Spleen (tissue), 7 donors: ENCODE measurements at regions not wholly inside any gene's neighbourhood (a gene's known extent, or its start where the extent isn't known, plus 50 kb on each side); places are given as distances from the start of the nearest gene placed in this dataset.

Experiments
- POLR2A ChIP-seq, 3 donors: fragments of 450-650 bp; IDR thresholded peaks; one replicate each; pipeline ENCODE4 v1.5.1; 2017; ENCODE audit warnings: antibody characterized with exemption in 3 of 3, mild to moderate bottlenecking in 1 of 3
- TF ChIP-seq, protein P1 (sequence below), 11 experiments: fragments of 200-600 bp in 7 of 11; fragments of 450-650 bp in 4 of 11; sonication (generic) in 4 of 11; IDR thresholded peaks in 8 of 11; conservative IDR thresholded peaks in 3 of 11; 1 replicate in 7 of 11; 2 replicates in 4 of 11; pipeline versions ENCODE4 v1.4.0 to v1.8.0; 2016 to 2021; ENCODE audit warnings: antibody characterized with exemption in 11 of 11, inconsistent platforms in 4 of 11, mild to moderate bottlenecking in 1 of 11
- donor health status: DM: no; HTN: no; CAD: no; lungs with moderate emphysema.
- donor health status: DM: no; HTN: no; CAD: no.
- donor health status: DM: no; HTN: no; CAD: no.

DNA sequence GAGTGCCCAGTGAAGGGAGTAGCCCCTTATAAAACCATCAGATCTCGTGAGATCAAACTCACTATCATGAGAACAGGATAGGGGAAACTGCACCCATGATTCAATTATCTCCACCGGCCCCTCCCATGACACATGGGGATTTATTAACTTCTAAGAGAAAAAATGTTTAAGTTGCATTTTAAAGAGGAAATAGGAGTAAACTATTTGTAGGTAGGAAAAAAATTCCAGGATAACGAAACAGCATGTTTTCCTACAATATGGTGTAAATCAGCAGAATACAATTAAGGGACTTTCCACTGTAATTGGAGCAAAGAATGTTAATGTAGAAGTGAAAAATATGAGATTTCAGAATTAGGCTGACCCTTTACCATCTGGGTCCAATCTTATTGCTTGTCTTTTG, 63.9 kb downstream of the FBXO5 start:
- TF ChIP-seq, protein P1, sequence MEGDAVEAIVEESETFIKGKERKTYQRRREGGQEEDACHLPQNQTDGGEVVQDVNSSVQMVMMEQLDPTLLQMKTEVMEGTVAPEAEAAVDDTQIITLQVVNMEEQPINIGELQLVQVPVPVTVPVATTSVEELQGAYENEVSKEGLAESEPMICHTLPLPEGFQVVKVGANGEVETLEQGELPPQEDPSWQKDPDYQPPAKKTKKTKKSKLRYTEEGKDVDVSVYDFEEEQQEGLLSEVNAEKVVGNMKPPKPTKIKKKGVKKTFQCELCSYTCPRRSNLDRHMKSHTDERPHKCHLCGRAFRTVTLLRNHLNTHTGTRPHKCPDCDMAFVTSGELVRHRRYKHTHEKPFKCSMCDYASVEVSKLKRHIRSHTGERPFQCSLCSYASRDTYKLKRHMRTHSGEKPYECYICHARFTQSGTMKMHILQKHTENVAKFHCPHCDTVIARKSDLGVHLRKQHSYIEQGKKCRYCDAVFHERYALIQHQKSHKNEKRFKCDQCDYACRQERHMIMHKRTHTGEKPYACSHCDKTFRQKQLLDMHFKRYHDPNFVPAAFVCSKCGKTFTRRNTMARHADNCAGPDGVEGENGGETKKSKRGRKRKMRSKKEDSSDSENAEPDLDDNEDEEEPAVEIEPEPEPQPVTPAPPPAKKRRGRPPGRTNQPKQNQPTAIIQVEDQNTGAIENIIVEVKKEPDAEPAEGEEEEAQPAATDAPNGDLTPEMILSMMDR (IDR thresholded peaks at IDR 0.05 in 8 of 11, conservative IDR thresholded peaks at IDR 0.05 in 3 of 11), result no peak
- no peak for TF ChIP-seq POLR2A (IDR thresholded peaks at IDR 0.05)
